Mammary epithelial cell (primary cell): ENCODE measurements at regions not wholly inside any gene's neighbourhood (a gene's known extent, or its start where the extent isn't known, plus 50 kb on each side); places are given as distances from the start of the nearest gene placed in this dataset.

Source experiments
- CTCF ChIP-seq, 2 donors: IDR thresholded peaks in 1 of 2; conservative IDR thresholded peaks in 1 of 2; 2 replicates each; pipeline ENCODE4 v1.5.1; 2011 to 2012; ENCODE audit warnings: inconsistent platforms in 2 of 2, low read length in 2 of 2, mild to moderate bottlenecking in 2 of 2, control low read depth in 1 of 2, low read depth in 1 of 2; ENCODE audit not compliant: insufficient read depth in 1 of 2; ENCODE audit errors: extremely low read depth in 1 of 2
- EZH2 ChIP-seq: IDR thresholded peaks from 2 replicates; pipeline ENCODE4 v1.6.1; 2012; ENCODE audit warnings: low read length, inconsistent platforms, borderline replicate concordance

- peak in 1 of 2 donors; percentile 5 for TF ChIP-seq CTCF (conservative IDR thresholded peaks at IDR 0.05 in 1 of 2, IDR thresholded peaks at IDR 0.05 in 1 of 2; ENCODE audit: extremely low read depth in 1 of 2, insufficient read depth in 1 of 2, low read depth in 1 of 2, low read length in 2 of 2)
- TF ChIP-seq EZH2, result no peak
Observed at GRCh38 chr22:46099740-46100139, 50.6 kb upstream of the PPARA start.
